ENCODE measurements at regions not wholly inside any gene's neighbourhood (a gene's known extent, or its start where the extent isn't known, plus 50 kb on each side); places are given as distances from the start of the nearest gene placed in this dataset.
"Not testable (repeated sequence)": the region's sequence is repeated elsewhere in the genome, so short reads cannot be mapped to it uniquely, and the experiment has no call there.

DNA sequence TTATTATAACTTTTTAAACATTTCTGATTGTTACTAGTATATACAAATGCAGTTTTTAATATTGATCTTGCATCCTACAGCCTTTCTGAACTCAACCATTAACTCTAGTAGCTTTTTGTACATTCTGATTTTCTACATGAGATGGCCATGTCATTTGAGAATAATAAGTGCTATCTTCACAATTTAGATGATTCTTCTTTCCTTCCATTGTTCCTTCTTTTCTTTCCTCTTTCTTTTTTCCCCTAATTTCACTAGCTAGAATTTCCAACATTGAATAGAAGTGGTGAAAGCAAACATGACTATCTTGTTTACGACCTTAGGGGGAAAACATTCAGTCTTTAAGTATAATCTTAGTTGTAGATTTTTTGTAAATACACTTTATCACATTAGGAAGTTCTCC lies 128.2 kb upstream of the PRSS16 start:
- no peaks in the 10 kb centered on the region for H3K36me3 ChIP-seq (ENCODE audit: insufficient read depth, low read length)
- no peak overlapping the region for H3K9ac ChIP-seq (ENCODE audit: low read depth, low read length)

DNA sequence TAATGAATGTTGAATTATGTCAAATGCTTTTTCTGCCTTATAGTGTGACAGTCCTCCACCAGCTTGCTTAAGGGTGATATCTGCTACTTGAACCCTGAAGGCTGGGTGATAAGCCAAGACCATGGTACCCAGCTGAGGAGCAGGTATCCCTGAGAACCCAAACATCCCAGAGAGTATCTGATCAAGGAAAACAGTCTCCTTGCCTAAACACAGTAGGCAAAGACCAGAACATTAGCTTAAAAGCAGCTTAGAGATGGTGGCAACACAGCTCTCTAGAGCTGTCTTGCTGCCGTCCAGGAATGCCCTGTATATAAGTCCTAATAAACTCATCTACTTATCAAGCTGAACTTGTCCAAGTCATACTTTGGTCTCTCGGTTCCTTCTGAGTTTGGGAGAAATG lies 127.7 kb upstream of the PRSS16 start:
- Histone ChIP-seq H3K4me1 (ENCODE audit: insufficient read depth, low read length) (no peaks in the 10 kb centered on the region), H3K9ac (ENCODE audit: low read depth, low read length) (no peak overlapping the region), H3K36me3 (ENCODE audit: insufficient read depth, low read length) (no peaks in the 10 kb centered on the region), H3K9me3 (ENCODE audit: control insufficient read depth, insufficient read depth, low read length) (no peaks in the 10 kb centered on the region; the same call in 1 of the 2 replicates)

More for the DNA sequence above, 128.2 kb upstream of the PRSS16 start:
- Histone ChIP-seq H3K4me1 (ENCODE audit: insufficient read depth, low read length) (no peaks in the 10 kb centered on the region), H3K9me3 (ENCODE audit: control insufficient read depth, insufficient read depth, low read length) (no peaks in the 10 kb centered on the region; the same call in 1 of the 2 replicates)

DNA sequence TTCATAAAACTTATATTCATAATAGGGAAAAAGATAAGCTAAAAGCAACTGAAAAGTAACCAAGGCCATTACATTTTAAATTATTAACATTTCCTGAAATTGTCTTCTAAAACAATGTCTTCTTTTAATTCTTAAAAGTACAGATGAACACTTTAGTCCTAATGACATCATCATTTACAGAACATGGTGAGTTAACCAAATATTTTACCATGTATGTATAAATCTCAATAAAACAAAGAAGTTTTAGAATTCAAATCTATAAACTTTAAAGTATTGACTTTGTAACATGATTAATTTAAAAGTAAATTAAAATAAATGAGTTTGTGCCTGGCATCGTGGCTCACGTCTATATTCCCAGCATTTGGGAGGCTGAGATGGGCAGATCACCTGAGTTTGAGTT lies 125.9 kb upstream of the PRSS16 start:
- H3K9ac ChIP-seq (ENCODE audit: low read depth, low read length), result no peak overlapping the region
- H3K36me3 ChIP-seq (ENCODE audit: insufficient read depth, low read length), result no peaks in the 10 kb centered on the region
- H3K9me3 ChIP-seq (ENCODE audit: control insufficient read depth, insufficient read depth, low read length), result no peaks in the 10 kb centered on the region
- H3K4me1 ChIP-seq (ENCODE audit: insufficient read depth, low read length), result no peaks in the 10 kb centered on the region

DNA sequence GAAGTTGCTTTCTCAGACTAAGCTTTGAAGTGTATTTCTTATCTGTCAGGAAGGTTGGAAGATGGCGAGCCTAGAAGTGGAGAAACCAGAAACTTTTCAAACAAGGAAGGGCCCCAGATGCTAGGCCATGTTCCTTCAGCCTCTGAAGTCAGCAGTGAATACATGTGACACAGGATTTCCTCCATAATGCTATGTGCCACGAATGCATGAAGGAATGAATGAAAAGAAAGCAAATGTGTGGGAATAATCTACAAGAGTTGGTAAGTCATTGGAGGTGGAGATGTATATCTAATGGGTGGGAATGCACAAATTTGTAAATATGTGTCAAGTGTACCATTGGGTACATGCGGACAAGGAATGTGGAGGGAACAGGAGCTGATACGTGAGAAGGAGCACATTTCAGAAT lies 123.2 kb upstream of the PRSS16 start:
- H3K36me3 ChIP-seq (ENCODE audit: insufficient read depth, low read length), result no peaks in the 10 kb centered on the region
- H3K9me3 ChIP-seq (ENCODE audit: control insufficient read depth, insufficient read depth, low read length), result no peaks in the 10 kb centered on the region
- no peak overlapping the region for H3K9ac ChIP-seq (ENCODE audit: low read depth, low read length)
- H3K4me1 ChIP-seq (ENCODE audit: insufficient read depth, low read length), result no peaks in the 10 kb centered on the region

DNA sequence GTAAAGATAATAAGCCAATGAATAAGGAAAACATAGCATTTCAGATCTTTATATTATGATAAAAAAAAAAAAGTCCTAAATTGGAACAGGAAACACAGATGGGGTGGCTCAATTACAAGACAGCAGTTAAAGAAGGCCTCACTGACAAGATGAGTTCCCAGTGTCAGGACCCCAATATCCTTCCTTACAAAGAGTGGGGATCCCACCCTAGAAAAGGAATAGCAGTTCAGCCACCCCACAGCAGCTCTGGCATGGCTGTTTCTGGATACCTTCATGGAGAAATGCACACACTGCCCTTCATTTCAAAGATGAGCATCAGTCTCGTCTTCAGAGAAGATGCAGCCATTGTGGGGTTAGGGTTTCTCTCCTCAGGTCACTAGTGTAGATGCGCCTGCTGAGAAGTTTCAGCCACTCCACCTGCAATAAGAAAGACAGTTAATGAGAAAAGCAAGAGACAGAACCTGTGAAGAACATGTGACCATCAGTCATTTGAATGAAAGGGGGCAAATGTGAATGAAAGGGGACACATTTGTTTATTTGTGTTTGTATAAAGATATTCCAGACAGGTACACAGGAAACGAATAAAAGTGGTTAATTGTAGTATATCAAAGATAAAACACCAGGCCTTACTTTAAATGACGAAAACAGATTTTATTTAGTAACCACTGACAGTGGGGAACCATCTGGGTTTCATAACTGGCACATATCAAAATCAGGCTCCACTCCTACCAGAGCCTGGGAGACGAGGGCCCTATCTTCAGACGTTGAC lies 121.3 kb upstream of the PRSS16 start:
- H3K9ac ChIP-seq (ENCODE audit: low read depth, low read length), result no peak overlapping the region
- H3K4me1 ChIP-seq (ENCODE audit: insufficient read depth, low read length), result no peaks in the 10 kb centered on the region
- no peaks in the 10 kb centered on the region for H3K9me3 ChIP-seq (ENCODE audit: control insufficient read depth, insufficient read depth, low read length)
- no peaks in the 10 kb centered on the region for H3K36me3 ChIP-seq (ENCODE audit: insufficient read depth, low read length)

DNA sequence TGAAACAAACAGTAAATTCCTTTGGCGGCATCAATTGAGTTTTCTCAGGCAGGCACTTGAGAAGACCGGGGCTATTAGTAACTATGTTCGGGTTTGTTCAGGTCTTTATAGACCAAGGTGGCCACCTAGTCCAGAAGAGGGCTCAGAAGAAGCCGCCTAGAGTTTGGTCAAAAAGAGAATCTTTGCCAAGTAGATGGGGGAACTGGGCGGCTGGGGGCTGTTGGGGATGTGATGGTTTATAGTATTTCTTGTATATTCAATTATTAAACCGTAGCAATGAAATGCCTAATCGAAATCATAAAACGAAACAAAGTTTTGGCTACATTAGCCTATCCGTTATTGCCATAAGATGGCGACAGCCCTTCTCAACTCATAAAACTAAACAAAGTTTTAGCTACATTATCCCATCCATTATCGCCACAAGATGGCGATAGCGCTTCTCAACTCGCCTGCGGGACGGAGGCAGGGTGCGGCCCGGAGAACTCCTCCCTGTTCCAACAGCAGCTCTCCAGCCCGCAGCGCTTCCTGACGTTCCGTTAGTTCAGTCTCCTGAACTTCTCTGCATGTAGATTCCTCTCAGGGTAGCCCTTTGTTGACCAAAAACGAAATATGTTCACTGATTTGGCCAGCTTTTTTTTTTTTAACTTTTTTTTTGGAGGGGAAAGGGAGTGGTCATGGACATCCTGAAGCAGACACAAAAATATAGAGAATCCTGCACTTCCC lies 120.5 kb upstream of the PRSS16 start:
- Histone ChIP-seq H3K9ac (ENCODE audit: low read depth, low read length) (peak overlapping the region; percentile 43; the same call in 1 of the 2 replicates), H3K9me3 (ENCODE audit: control insufficient read depth, insufficient read depth, low read length) (no peaks in the 10 kb centered on the region), H3K36me3 (ENCODE audit: insufficient read depth, low read length) (no peaks in the 10 kb centered on the region), H3K4me1 (ENCODE audit: insufficient read depth, low read length) (no peaks in the 10 kb centered on the region)

DNA sequence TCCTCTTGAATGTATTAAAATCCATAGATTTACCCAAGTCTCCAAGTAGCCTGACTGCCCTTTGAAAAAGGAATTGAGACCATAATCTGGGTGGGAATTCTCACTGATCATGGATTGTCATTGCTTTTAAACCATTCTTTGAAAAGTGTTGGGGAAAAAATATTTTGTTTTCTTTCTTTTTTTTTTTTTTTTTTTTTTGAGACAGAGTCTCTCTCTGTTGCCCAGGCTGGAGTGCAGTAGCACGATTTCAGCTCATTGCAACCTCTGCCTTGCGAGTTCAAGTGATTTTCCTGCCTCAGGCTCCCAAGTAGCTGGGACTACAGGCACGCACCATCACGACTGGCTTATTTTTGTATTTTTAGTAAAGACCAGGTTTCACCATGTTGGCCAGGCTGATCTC lies 119.6 kb upstream of the PRSS16 start:
- H3K36me3 ChIP-seq (ENCODE audit: insufficient read depth, low read length); H3K4me1 ChIP-seq (ENCODE audit: insufficient read depth, low read length); H3K9me3 ChIP-seq (ENCODE audit: control insufficient read depth, insufficient read depth, low read length); H3K9ac ChIP-seq (ENCODE audit: low read depth, low read length): not testable (repeated sequence)

DNA sequence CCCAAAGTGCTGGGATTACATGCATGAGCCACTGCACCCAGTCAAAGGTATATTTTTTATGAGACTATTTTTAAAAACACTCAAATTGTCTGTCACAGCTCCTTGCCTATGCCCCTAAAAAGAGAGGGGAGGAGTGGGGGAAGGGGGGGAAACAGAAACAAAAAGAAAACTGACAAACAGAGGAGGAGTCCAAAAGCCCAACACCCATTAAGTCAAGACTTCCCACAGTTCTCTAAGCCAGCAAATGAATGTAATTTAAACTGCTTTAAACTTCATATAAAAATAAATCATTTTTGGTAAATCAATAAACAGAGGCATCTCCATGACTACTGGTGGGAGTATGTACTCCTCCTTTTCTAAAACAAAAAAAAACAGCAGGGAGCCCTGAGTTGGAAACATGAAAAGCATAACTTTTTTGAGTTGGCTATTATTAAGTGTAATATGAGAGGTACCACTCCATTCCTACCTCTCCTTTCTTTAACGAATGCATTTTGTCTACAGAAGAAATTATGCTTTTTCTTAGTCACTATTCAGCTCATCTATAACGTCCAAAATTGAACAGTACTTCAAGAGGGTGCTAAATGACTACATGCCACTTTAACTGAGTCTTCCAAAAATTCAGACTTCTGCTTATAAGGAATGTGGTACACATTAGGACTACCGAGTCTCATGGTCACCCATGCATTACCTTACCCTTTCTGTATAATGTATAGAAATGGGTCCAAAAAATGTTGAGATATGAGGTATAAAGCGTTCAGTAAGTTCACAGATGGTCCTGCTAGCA lies 119.0 kb upstream of the PRSS16 start:
- Histone ChIP-seq H3K9ac (ENCODE audit: low read depth, low read length) (no peak overlapping the region), H3K36me3 (ENCODE audit: insufficient read depth, low read length) (no peaks in the 10 kb centered on the region), H3K9me3 (ENCODE audit: control insufficient read depth, insufficient read depth, low read length) (no peaks in the 10 kb centered on the region), H3K4me1 (ENCODE audit: insufficient read depth, low read length) (no peaks in the 10 kb centered on the region)

DNA sequence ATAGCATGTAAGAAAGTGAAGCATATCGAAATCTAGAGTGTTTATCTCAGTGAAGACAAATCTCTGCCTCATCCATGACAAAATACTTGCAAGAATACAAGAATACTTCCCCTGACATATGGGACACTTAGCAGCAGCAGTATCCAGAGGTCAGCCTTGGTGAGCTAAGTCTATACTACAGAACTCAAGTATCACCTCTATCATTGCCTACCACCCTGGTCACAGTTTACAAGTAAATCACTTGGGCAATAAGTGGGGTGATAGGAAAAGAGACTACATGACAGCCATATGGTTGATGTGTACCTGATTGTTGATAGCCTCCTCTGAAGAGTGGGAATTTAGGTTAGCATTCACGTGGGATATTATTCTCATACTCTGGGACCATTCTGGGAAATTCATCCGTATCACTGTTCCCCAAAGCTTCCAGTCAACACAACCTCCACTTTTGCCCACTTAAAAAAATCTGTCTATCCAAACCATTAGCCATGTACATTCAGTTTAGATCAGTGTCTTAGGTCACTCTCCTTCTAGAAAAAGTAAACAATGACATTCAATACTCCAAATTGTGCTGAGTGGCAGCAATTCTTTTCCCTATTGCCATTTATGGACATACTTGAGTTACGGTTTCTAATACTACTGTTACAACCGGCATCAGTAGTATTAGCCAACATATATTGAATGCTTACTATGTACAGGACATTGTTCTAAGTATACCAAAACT lies 118.2 kb upstream of the PRSS16 start:
- no peak overlapping the region for H3K9ac ChIP-seq (ENCODE audit: low read depth, low read length)
- no peaks in the 10 kb centered on the region for H3K4me1 ChIP-seq (ENCODE audit: insufficient read depth, low read length)
- no peaks in the 10 kb centered on the region for H3K36me3 ChIP-seq (ENCODE audit: insufficient read depth, low read length)
- no peaks in the 10 kb centered on the region for H3K9me3 ChIP-seq (ENCODE audit: control insufficient read depth, insufficient read depth, low read length)

DNA sequence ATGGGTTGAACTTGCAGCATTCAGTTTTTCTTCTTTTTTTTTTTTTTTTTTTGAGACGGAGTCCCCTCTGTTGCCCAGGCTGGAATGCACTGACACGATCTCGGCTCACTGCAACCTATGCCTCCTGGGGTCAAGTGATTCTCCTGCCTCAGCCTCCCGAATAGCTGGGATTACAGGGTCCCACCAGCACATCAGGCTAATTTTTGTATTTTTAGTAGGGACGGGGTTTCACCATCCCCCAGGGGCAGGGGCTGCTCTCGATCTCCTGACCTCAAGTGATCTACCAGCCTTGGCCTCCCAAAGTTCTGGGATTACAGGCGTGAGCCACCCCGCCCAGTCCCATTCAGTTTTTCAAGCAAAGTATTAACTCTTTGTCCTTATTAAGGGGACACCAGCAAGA lies 117.6 kb upstream of the PRSS16 start:
- Histone ChIP-seq H3K9ac (ENCODE audit: low read depth, low read length) (no peak overlapping the region), H3K36me3 (ENCODE audit: insufficient read depth, low read length) (no peaks in the 10 kb centered on the region), H3K4me1 (ENCODE audit: insufficient read depth, low read length) (no peaks in the 10 kb centered on the region), H3K9me3 (ENCODE audit: control insufficient read depth, insufficient read depth, low read length) (no peaks in the 10 kb centered on the region)

DNA sequence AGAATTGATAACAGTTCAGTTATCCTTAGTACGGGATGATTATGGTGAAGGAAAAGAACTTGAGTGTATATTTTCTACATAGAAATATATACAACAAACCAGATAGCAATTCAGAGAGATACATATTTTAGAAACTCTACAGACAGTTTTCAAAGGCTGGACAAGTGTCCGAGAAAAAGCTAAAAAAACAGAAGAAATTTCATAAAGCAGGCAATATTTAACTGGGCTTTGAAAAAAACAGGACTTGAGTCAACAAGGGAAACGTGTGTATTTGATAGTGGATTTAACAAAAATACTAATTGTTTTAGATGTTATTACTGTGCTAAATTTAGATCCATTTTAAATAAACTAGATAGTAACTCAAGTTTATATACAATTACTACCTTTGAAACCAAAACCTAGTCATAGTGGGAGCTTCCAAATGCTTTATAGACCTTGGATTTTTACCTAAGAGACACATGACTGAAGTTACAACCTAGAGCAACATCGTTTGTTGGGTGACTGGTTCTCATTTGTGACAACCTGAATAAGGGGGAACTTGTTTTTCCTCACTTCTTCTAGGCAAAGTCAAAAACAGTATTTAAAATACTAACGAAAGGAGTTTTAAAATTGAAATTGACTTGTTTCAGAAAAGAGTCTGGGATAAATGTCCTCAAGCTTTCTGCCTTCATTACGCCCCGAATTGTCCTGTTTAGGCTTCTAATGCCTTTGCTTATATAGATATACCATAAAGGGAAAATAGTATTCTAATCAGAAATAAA lies 116.7 kb upstream of the PRSS16 start:
- H3K4me1 ChIP-seq (ENCODE audit: insufficient read depth, low read length), result no peaks in the 10 kb centered on the region
- peak overlapping the region; percentile 93 for H3K9ac ChIP-seq (ENCODE audit: low read depth, low read length)
- no peaks in the 10 kb centered on the region for H3K9me3 ChIP-seq (ENCODE audit: control insufficient read depth, insufficient read depth, low read length)
- no peaks in the 10 kb centered on the region for H3K36me3 ChIP-seq (ENCODE audit: insufficient read depth, low read length)

DNA sequence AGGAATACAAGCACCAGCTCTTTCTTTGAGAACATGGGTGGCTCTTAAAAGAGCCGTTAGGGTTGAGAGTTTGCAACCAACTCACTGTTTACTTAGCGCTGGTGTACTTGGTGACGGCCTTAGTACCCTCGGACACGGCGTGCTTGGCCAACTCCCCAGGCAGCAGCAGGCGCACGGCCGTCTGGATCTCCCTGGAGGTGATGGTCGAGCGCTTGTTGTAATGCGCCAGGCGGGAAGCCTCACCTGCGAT lies 115.3 kb upstream of the PRSS16 start:
- not testable (repeated sequence) for H3K4me1 ChIP-seq (ENCODE audit: insufficient read depth, low read length); H3K36me3 ChIP-seq (ENCODE audit: insufficient read depth, low read length); H3K9me3 ChIP-seq (ENCODE audit: control insufficient read depth, insufficient read depth, low read length)
- peak overlapping the region; percentile 93 for H3K9ac ChIP-seq (ENCODE audit: low read depth, low read length)

DNA sequence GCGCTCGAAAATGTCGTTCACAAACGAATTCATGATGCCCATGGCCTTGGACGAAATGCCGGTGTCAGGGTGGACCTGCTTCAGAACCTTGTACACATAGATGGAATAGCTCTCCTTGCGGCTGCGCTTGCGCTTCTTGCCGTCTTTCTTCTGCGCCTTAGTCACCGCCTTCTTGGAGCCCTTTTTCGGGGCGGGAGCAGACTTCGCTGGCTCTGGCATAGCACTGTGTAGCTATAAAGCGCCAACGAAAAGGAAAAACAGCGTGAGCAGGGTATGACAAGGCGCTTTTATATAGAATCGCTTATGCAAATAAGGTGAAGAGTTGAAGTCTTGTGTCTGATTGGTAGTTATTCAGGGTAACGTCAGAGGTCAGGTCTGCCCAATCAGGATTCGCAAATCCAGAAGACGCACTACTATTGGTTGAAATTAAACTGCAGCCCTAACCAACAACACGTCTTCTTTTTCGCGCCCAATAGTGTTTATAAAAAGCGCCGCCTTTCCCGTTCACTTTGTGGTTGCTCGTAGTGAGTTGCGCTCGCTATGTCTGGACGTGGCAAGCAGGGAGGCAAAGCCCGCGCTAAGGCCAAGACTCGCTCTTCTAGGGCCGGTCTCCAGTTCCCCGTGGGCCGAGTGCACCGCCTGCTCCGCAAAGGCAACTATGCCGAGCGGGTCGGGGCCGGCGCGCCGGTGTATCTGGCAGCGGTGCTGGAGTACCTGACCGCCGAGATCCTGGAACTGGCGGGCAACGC lies 114.8 kb upstream of the PRSS16 start:
- H3K4me1 ChIP-seq (ENCODE audit: insufficient read depth, low read length), result peaks cover 10% of the 10 kb centered on the region

More for the DNA sequence above, 114.8 kb upstream of the PRSS16 start:
- Histone ChIP-seq H3K9ac (ENCODE audit: low read depth, low read length) (peak overlapping the region; percentile 93), H3K36me3 (ENCODE audit: insufficient read depth, low read length) (no peaks in the 10 kb centered on the region), H3K9me3 (ENCODE audit: control insufficient read depth, insufficient read depth, low read length) (no peaks in the 10 kb centered on the region)

Data from ES-I3 (cell line).